ENCODE measurements at regions not wholly inside any gene's neighbourhood (a gene's known extent, or its start where the extent isn't known, plus 50 kb on each side); places are given as distances from the start of the nearest gene placed in this dataset.

- H3K9me3 Mint-ChIP-seq: no peaks in the 10 kb centered on the region
- H3K4me1 Mint-ChIP-seq (ENCODE audit: low read depth): no peaks in the 10 kb centered on the region
- no peak overlapping the region for H3K4me3 Mint-ChIP-seq
- H3K27me3 Mint-ChIP-seq (ENCODE audit: insufficient read depth): peaks cover 2% of the 10 kb centered on the region
- no peak for DNase-seq (ENCODE audit: low spot score)
- intact Hi-C loops (cut with micrococcal nuclease): no loop called here
- H3K27ac Mint-ChIP-seq: no peak overlapping the region
- H3K36me3 Mint-ChIP-seq (ENCODE audit: low read depth): no peaks in the 10 kb centered on the region
Measured at GRCh38 chr6:3653528-3654070, 97.9 kb downstream of the PXDC1 start.

DNA sequence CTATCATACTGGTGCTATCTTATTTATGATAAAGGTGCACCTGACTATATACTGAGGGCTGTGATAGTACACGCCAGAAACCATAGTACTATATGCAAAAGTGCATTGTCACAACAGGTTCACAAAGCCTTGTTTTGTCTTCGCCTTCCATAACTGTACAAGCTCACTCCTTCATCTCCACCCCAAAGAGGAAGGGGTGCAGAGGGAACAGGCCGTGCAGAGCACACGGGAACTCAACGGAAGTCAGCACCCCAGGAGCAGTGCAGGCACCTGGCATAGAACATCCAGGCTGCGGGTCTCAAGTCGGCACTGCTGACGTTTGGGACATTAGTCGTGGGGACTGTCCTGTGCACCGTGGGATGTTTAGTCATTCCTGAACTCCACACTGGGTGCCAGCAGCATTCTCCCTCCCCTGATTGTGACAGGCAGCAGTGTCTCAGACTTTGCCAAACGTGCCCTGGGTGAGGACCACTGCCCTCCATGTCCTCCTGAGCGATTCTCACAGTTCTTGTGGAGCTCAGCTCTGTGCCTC lies 99.7 kb downstream of the PXDC1 start:
- Mint-ChIP-seq H3K27ac (no peak overlapping the region), H3K9me3 (no peaks in the 10 kb centered on the region), H3K4me3 (no peak overlapping the region), H3K4me1 (ENCODE audit: low read depth) (no peaks in the 10 kb centered on the region), H3K27me3 (ENCODE audit: insufficient read depth) (no peaks in the 10 kb centered on the region), H3K36me3 (ENCODE audit: low read depth) (no peaks in the 10 kb centered on the region)
- DNase-seq (ENCODE audit: low spot score): no peak
- intact Hi-C loops (cut with micrococcal nuclease): no loop called here

GRCh38 chr6:3650959-3651697 lies 100.4 kb downstream of the PXDC1 start:
- H3K27ac Mint-ChIP-seq: no peak overlapping the region
- no peak for DNase-seq (ENCODE audit: low spot score)
- no peaks in the 10 kb centered on the region for H3K36me3 Mint-ChIP-seq (ENCODE audit: low read depth)
- no peaks in the 10 kb centered on the region for H3K9me3 Mint-ChIP-seq
- intact Hi-C loops (cut with micrococcal nuclease): no loop called here
- H3K4me1 Mint-ChIP-seq (ENCODE audit: low read depth): no peaks in the 10 kb centered on the region
- H3K4me3 Mint-ChIP-seq: no peak overlapping the region
- no peaks in the 10 kb centered on the region for H3K27me3 Mint-ChIP-seq (ENCODE audit: insufficient read depth)

- intact Hi-C loops (cut with micrococcal nuclease): no loop called here
- Mint-ChIP-seq H3K9me3 (no peaks in the 10 kb centered on the region), H3K27me3 (ENCODE audit: insufficient read depth) (no peaks in the 10 kb centered on the region), H3K27ac (no peak overlapping the region), H3K4me3 (no peak overlapping the region), H3K4me1 (ENCODE audit: low read depth) (no peaks in the 10 kb centered on the region), H3K36me3 (ENCODE audit: low read depth) (no peaks in the 10 kb centered on the region)
- DNase-seq (ENCODE audit: low spot score): no peak
Measured at GRCh38 chr6:3650076-3650958, 101.2 kb downstream of the PXDC1 start.

DNA sequence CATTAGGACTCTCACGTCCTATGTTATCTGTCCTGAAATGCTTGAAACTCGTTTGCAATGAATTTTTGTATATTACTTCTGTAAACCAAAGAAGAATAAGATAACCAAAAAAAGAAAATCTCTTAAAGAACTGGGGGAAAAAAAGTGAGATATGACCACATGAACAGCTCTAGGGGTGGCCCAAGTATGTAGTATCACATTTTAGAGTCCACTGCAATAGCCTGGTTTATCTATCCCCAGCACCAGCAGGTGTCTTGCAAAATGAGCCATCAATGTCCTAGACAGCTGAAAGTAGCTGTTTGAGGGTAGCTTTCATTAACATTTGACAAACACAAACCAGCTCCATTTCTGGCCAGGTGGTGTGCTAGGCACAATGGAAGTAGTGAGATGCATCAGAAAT lies 102.8 kb downstream of the PXDC1 start:
- Mint-ChIP-seq H3K9me3 (no peaks in the 10 kb centered on the region), H3K27ac (no peak overlapping the region), H3K36me3 (ENCODE audit: low read depth) (no peaks in the 10 kb centered on the region), H3K4me1 (ENCODE audit: low read depth) (no peaks in the 10 kb centered on the region), H3K4me3 (no peak overlapping the region), H3K27me3 (ENCODE audit: insufficient read depth) (peaks cover 2% of the 10 kb centered on the region)
- intact Hi-C loops (cut with micrococcal nuclease): no loop called here
- no peak for DNase-seq (ENCODE audit: low spot score)

- Mint-ChIP-seq H3K36me3 (ENCODE audit: low read depth) (no peaks in the 10 kb centered on the region), H3K4me1 (ENCODE audit: low read depth) (no peaks in the 10 kb centered on the region), H3K27ac (no peak overlapping the region), H3K27me3 (ENCODE audit: insufficient read depth) (peaks cover 5% of the 10 kb centered on the region), H3K4me3 (no peak overlapping the region), H3K9me3 (no peaks in the 10 kb centered on the region)
- DNase-seq (ENCODE audit: low spot score): no peak
- intact Hi-C loops (cut with micrococcal nuclease): no loop called here
Measured at GRCh38 chr6:3646616-3647362, 104.7 kb downstream of the PXDC1 start.

DNA sequence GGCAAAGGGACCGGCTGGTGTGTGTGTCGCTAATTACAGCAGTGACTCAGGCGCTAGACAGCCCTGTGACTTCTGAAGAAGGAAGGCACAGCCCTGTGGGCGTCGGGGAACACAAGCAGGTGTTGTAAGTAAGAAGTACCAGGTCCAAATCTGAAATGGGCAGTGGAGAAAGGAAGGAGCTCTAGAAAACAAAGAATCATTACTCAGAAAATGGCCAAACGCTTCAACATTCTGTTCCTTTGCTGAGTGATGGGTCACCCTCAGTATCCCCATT lies 106.8 kb downstream of the PXDC1 start:
- intact Hi-C loops (cut with micrococcal nuclease): no loop called here
- peaks cover 5% of the 10 kb centered on the region for H3K27me3 Mint-ChIP-seq (ENCODE audit: insufficient read depth)
- DNase-seq (ENCODE audit: low spot score): no peak
- H3K36me3 Mint-ChIP-seq (ENCODE audit: low read depth): no peaks in the 10 kb centered on the region
- H3K4me3 Mint-ChIP-seq: no peak overlapping the region
- no peak overlapping the region for H3K27ac Mint-ChIP-seq
- H3K9me3 Mint-ChIP-seq: no peaks in the 10 kb centered on the region
- H3K4me1 Mint-ChIP-seq (ENCODE audit: low read depth): no peaks in the 10 kb centered on the region

GRCh38 chr6:3643921-3644738 lies 107.4 kb downstream of the PXDC1 start:
- no peak for DNase-seq (ENCODE audit: low spot score)
- intact Hi-C loops (cut with micrococcal nuclease): no loop called here
- no peaks in the 10 kb centered on the region for H3K4me1 Mint-ChIP-seq (ENCODE audit: low read depth)
- H3K27ac Mint-ChIP-seq: no peak overlapping the region
- H3K36me3 Mint-ChIP-seq (ENCODE audit: low read depth): no peaks in the 10 kb centered on the region
- H3K9me3 Mint-ChIP-seq: no peaks in the 10 kb centered on the region
- H3K27me3 Mint-ChIP-seq (ENCODE audit: insufficient read depth): peaks cover 11% of the 10 kb centered on the region
- no peak overlapping the region for H3K4me3 Mint-ChIP-seq

DNA sequence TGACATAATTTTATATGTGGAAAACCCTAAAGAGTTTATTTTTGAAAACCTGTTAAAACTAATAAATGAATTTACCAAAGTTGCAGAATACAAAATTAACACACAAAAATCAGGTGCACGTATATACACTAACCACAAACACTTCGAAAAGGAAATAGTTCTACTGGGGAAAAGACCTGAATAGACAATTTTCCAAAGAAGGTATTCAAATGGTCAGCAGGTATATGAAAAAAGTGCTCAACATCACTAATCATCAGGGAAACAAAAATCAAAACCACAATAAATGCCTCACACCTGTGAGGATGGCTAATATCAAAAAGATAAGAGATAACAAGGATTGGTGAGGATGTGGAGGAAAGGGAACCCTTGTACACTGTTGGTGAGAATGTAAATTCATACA lies 110.6 kb downstream of the PXDC1 start:
- DNase-seq (ENCODE audit: low spot score): no peak
- no peaks in the 10 kb centered on the region for H3K36me3 Mint-ChIP-seq (ENCODE audit: low read depth)
- H3K27ac Mint-ChIP-seq: no peak overlapping the region
- no peak overlapping the region for H3K4me3 Mint-ChIP-seq
- peaks cover 12% of the 10 kb centered on the region for H3K27me3 Mint-ChIP-seq (ENCODE audit: insufficient read depth)
- intact Hi-C loops (cut with micrococcal nuclease): no loop called here
- H3K9me3 Mint-ChIP-seq: no peaks in the 10 kb centered on the region
- H3K4me1 Mint-ChIP-seq (ENCODE audit: low read depth): no peaks in the 10 kb centered on the region

- Mint-ChIP-seq H3K36me3 (ENCODE audit: low read depth) (no peaks in the 10 kb centered on the region), H3K27ac (no peak overlapping the region), H3K4me3 (no peak overlapping the region), H3K27me3 (ENCODE audit: insufficient read depth) (peaks cover 9% of the 10 kb centered on the region), H3K4me1 (ENCODE audit: low read depth) (no peaks in the 10 kb centered on the region), H3K9me3 (no peaks in the 10 kb centered on the region)
- DNase-seq (ENCODE audit: low spot score): no peak
- intact Hi-C loops (cut with micrococcal nuclease): no loop called here
Measured at GRCh38 chr6:3638662-3639061, 112.9 kb downstream of the PXDC1 start.

- Mint-ChIP-seq H3K4me3 (no peak overlapping the region), H3K27me3 (ENCODE audit: insufficient read depth) (peaks cover 7% of the 10 kb centered on the region), H3K36me3 (ENCODE audit: low read depth) (no peaks in the 10 kb centered on the region), H3K27ac (no peak overlapping the region), H3K4me1 (ENCODE audit: low read depth) (no peaks in the 10 kb centered on the region), H3K9me3 (no peaks in the 10 kb centered on the region)
- DNase-seq (ENCODE audit: low spot score): no peak
- intact Hi-C loops (cut with micrococcal nuclease): no loop called here
Measured at GRCh38 chr6:3636060-3636459, 115.5 kb downstream of the PXDC1 start.

GRCh38 chr6:3635482-3635881 lies 116.0 kb downstream of the PXDC1 start:
- intact Hi-C loops (cut with micrococcal nuclease): no loop called here
- no peaks in the 10 kb centered on the region for H3K36me3 Mint-ChIP-seq (ENCODE audit: low read depth)
- no peak overlapping the region for H3K27ac Mint-ChIP-seq

More at GRCh38 chr6:3635482-3635881, 116.0 kb downstream of the PXDC1 start:
- Mint-ChIP-seq H3K4me3 (no peak overlapping the region), H3K27me3 (ENCODE audit: insufficient read depth) (peaks cover 7% of the 10 kb centered on the region), H3K4me1 (ENCODE audit: low read depth) (no peaks in the 10 kb centered on the region), H3K9me3 (no peaks in the 10 kb centered on the region)
- no peak for DNase-seq (ENCODE audit: low spot score)

Measured in activated T-helper 1 cell treated with anti-CD3 and anti-CD28 coated beads, Interleukin-12 subunit alpha, Interleukin-12 subunit beta, Interleukin-2, Interleukin-4 antibody, amounts not matched to agents 30 ng/mL and 10 ng/mL and 1 ng/mL, durations not matched to agents 14 hours and 24 hours and 36 hours (primary cell).